Limb (tissue), 2 donors: ENCODE measurements at regions not wholly inside any gene's neighbourhood (a gene's known extent, or its start where the extent isn't known, plus 50 kb on each side); places are given as distances from the start of the nearest gene placed in this dataset.

Experiments
- DNase-seq, 2 donors: peaks; one replicate each; pipeline ENCODE4 v3.0.0-alpha.2; 2016; ENCODE audit errors: extremely low spot score in 2 of 2

GRCh38 chr17:74042744-74043486 is 160.6 kb upstream of the RPL38 start:
- DNase-seq, result no peak

GRCh38 chr17:74043976-74044375 is 159.5 kb upstream of the RPL38 start:
- no peak for DNase-seq

GRCh38 chr17:74045608-74046280 is 157.7 kb upstream of the RPL38 start:
- no peak for DNase-seq

GRCh38 chr17:74049167-74049966 is 154.1 kb upstream of the RPL38 start:
- no peak for DNase-seq

- no peak for DNase-seq
Measured at GRCh38 chr17:74049967-74050458, 153.5 kb upstream of the RPL38 start.

GRCh38 chr17:74051348-74051747 is 152.1 kb upstream of the RPL38 start:
- DNase-seq, result no peak

- DNase-seq, result no peak
Measured at GRCh38 chr17:74052993-74053711, 150.3 kb upstream of the RPL38 start.

- DNase-seq, result no peak
Measured at GRCh38 chr17:74053712-74054078, 149.8 kb upstream of the RPL38 start.

- DNase-seq, result no peak
Measured at GRCh38 chr17:74054249-74054648, 149.2 kb upstream of the RPL38 start.

GRCh38 chr17:74055508-74056160 is 147.8 kb upstream of the RPL38 start:
- DNase-seq, result no peak

- DNase-seq, result no peak
Measured at GRCh38 chr17:74059479-74060240, 143.8 kb upstream of the RPL38 start.

GRCh38 chr17:74061758-74062157 is 141.7 kb upstream of the RPL38 start:
- DNase-seq, result no peak

GRCh38 chr17:74062234-74062633 is 141.2 kb upstream of the RPL38 start:
- no peak for DNase-seq

GRCh38 chr17:74063439-74063838 is 140.0 kb upstream of the RPL38 start:
- DNase-seq, result no peak

GRCh38 chr17:74070374-74070773 is 133.1 kb upstream of the RPL38 start:
- DNase-seq, result no peak

GRCh38 chr17:74070998-74071679 is 132.3 kb upstream of the RPL38 start:
- no peak for DNase-seq

GRCh38 chr17:74072340-74072739 is 131.1 kb upstream of the RPL38 start:
- no peak for DNase-seq

GRCh38 chr17:74076446-74076845 is 127.0 kb upstream of the RPL38 start:
- no peak for DNase-seq

- DNase-seq, result no peak
Measured at GRCh38 chr17:74077231-74077630, 126.2 kb upstream of the RPL38 start.
